IPS-18a (cell line): ENCODE measurements at regions not wholly inside any gene's neighbourhood (a gene's known extent, or its start where the extent isn't known, plus 50 kb on each side); places are given as distances from the start of the nearest gene placed in this dataset.

Experiments
- H3K27ac ChIP-seq: one replicate; pipeline ENCODE4 v1.5.1; 2013; ENCODE audit warnings: low read length
- H3K27me3 ChIP-seq: one replicate; pipeline ENCODE4 v1.6.1; 2013; ENCODE audit warnings: mild to moderate bottlenecking, low read length; ENCODE audit not compliant: control insufficient read depth, insufficient read depth
- H3K36me3 ChIP-seq: one replicate; pipeline ENCODE4 v1.6.1; 2013; ENCODE audit warnings: low read depth, low read length; ENCODE audit not compliant: control insufficient read depth
- H3K4me1 ChIP-seq: one replicate; pipeline ENCODE4 v1.6.1; 2013; ENCODE audit warnings: low read depth, low read length; ENCODE audit not compliant: control insufficient read depth
- H3K4me3 ChIP-seq: one replicate; pipeline ENCODE4 v1.5.1; 2013; ENCODE audit warnings: low read length
- H3K9ac ChIP-seq: one replicate; pipeline ENCODE4 v1.6.1; 2013; ENCODE audit warnings: mild to moderate bottlenecking, low read length, moderate library complexity
- H3K9me3 ChIP-seq: one replicate; pipeline ENCODE4 v1.6.1; 2013; ENCODE audit warnings: low read depth, low read length; ENCODE audit not compliant: control insufficient read depth

GRCh38 chr4:27716693-27717430, 856.2 kb downstream of the STIM2 start:
- Histone ChIP-seq H3K9ac (no peak overlapping the region), H3K27me3 (no peaks in the 10 kb centered on the region), H3K27ac (no peak overlapping the region), H3K9me3 (no peaks in the 10 kb centered on the region), H3K4me1 (no peaks in the 10 kb centered on the region), H3K4me3 (no peak overlapping the region), H3K36me3 (no peaks in the 10 kb centered on the region)

GRCh38 chr4:27717431-27717755, 856.8 kb downstream of the STIM2 start:
- Histone ChIP-seq H3K27ac (no peak overlapping the region), H3K9me3 (no peaks in the 10 kb centered on the region), H3K4me1 (no peaks in the 10 kb centered on the region), H3K36me3 (no peaks in the 10 kb centered on the region), H3K4me3 (no peak overlapping the region), H3K27me3 (no peaks in the 10 kb centered on the region), H3K9ac (no peak overlapping the region)

- Histone ChIP-seq H3K27ac (no peak overlapping the region), H3K27me3 (no peaks in the 10 kb centered on the region), H3K4me3 (no peak overlapping the region), H3K9ac (no peak overlapping the region), H3K36me3 (no peaks in the 10 kb centered on the region), H3K9me3 (no peaks in the 10 kb centered on the region), H3K4me1 (no peaks in the 10 kb centered on the region)
Measured at GRCh38 chr4:27720010-27720766, 859.5 kb downstream of the STIM2 start.

- Histone ChIP-seq H3K9me3 (no peaks in the 10 kb centered on the region), H3K27ac (no peak overlapping the region), H3K4me1 (no peaks in the 10 kb centered on the region), H3K36me3 (no peaks in the 10 kb centered on the region), H3K27me3 (no peaks in the 10 kb centered on the region), H3K4me3 (no peak overlapping the region), H3K9ac (no peak overlapping the region)
Measured at GRCh38 chr4:27721193-27721592, 860.6 kb downstream of the STIM2 start.

GRCh38 chr4:27728892-27729291, 868.3 kb downstream of the STIM2 start:
- H3K27me3 ChIP-seq = no peaks in the 10 kb centered on the region
- H3K9ac ChIP-seq = no peak overlapping the region
- no peak overlapping the region for H3K4me3 ChIP-seq
- H3K36me3 ChIP-seq = no peaks in the 10 kb centered on the region
- no peak overlapping the region for H3K27ac ChIP-seq
- no peaks in the 10 kb centered on the region for H3K4me1 ChIP-seq
- H3K9me3 ChIP-seq = no peaks in the 10 kb centered on the region

- Histone ChIP-seq H3K36me3 (no peaks in the 10 kb centered on the region), H3K27ac (no peak overlapping the region), H3K27me3 (no peaks in the 10 kb centered on the region), H3K9ac (no peak overlapping the region), H3K4me3 (no peak overlapping the region), H3K9me3 (no peaks in the 10 kb centered on the region), H3K4me1 (no peaks in the 10 kb centered on the region)
Measured at GRCh38 chr4:27742816-27743215, 882.2 kb downstream of the STIM2 start.

- Histone ChIP-seq H3K27me3 (no peaks in the 10 kb centered on the region), H3K9me3 (no peaks in the 10 kb centered on the region), H3K36me3 (no peaks in the 10 kb centered on the region), H3K27ac (no peak overlapping the region), H3K4me3 (no peak overlapping the region), H3K4me1 (no peaks in the 10 kb centered on the region), H3K9ac (no peak overlapping the region)
Measured at GRCh38 chr4:27759611-27760575, 899.3 kb downstream of the STIM2 start.

GRCh38 chr4:27763830-27764525, 903.3 kb downstream of the STIM2 start:
- Histone ChIP-seq H3K4me3 (no peak overlapping the region), H3K9me3 (no peaks in the 10 kb centered on the region), H3K27ac (no peak overlapping the region), H3K36me3 (no peaks in the 10 kb centered on the region), H3K9ac (no peak overlapping the region), H3K27me3 (no peaks in the 10 kb centered on the region), H3K4me1 (no peaks in the 10 kb centered on the region)

GRCh38 chr4:27764526-27764837, 903.8 kb downstream of the STIM2 start:
- Histone ChIP-seq H3K36me3 (no peaks in the 10 kb centered on the region), H3K9ac (no peak overlapping the region), H3K9me3 (no peaks in the 10 kb centered on the region), H3K27me3 (no peaks in the 10 kb centered on the region), H3K27ac (no peak overlapping the region), H3K4me1 (no peaks in the 10 kb centered on the region), H3K4me3 (no peak overlapping the region)

- no peak overlapping the region for H3K9ac ChIP-seq
- H3K4me3 ChIP-seq = no peak overlapping the region
- H3K27me3 ChIP-seq = no peaks in the 10 kb centered on the region
- no peaks in the 10 kb centered on the region for H3K36me3 ChIP-seq
- H3K4me1 ChIP-seq = no peaks in the 10 kb centered on the region
- no peaks in the 10 kb centered on the region for H3K9me3 ChIP-seq
- H3K27ac ChIP-seq = no peak overlapping the region
Measured at GRCh38 chr4:27770895-27771294, 910.3 kb downstream of the STIM2 start.

GRCh38 chr4:27775156-27775555, 914.5 kb downstream of the STIM2 start:
- no peak overlapping the region for H3K27ac ChIP-seq

More at GRCh38 chr4:27775156-27775555, 914.5 kb downstream of the STIM2 start:
- Histone ChIP-seq H3K27me3 (no peaks in the 10 kb centered on the region), H3K36me3 (no peaks in the 10 kb centered on the region), H3K4me1 (no peaks in the 10 kb centered on the region), H3K9ac (no peak overlapping the region), H3K4me3 (no peak overlapping the region), H3K9me3 (no peaks in the 10 kb centered on the region)
